HFF-Myc (cell line): ENCODE measurements at regions not wholly inside any gene's neighbourhood (a gene's known extent, or its start where the extent isn't known, plus 50 kb on each side); places are given as distances from the start of the nearest gene placed in this dataset.

Experiments
- DNase-seq: peaks from one replicate; pipeline ENCODE4 v3.0.0-alpha.2; 2011; ENCODE audit warnings: low read depth; ENCODE audit errors: extremely low read depth
- H3K4me3 ChIP-seq: replicated peaks from 2 replicates; pipeline ENCODE4 v1.5.1; 2011; ENCODE audit warnings: low read depth, mild to moderate bottlenecking, control low read depth, low read length
- CTCF ChIP-seq: IDR thresholded peaks from 2 replicates; pipeline ENCODE4 v1.5.1; 2012; ENCODE audit warnings: mild to moderate bottlenecking, low read depth, low read length, control low read depth; ENCODE audit errors: missing control alignments

GRCh38 chr14:25911831-25912230 lies 686.0 kb downstream of the NOVA1 start:
- TF ChIP-seq CTCF = no peak
- no peak for DNase-seq
- no peak overlapping the region for H3K4me3 ChIP-seq

- no peak for DNase-seq
- H3K4me3 ChIP-seq = no peak overlapping the region
- TF ChIP-seq CTCF = no peak
Observed at GRCh38 chr14:25909045-25909747, 688.6 kb downstream of the NOVA1 start.

- no peak overlapping the region for H3K4me3 ChIP-seq
- no peak for DNase-seq
- no peak for TF ChIP-seq CTCF
Observed at GRCh38 chr14:25908277-25909044, 689.4 kb downstream of the NOVA1 start.

GRCh38 chr14:25904446-25904845 lies 693.4 kb downstream of the NOVA1 start:
- no peak for TF ChIP-seq CTCF
- H3K4me3 ChIP-seq = no peak overlapping the region
- DNase-seq = no peak

GRCh38 chr14:25899197-25899596 lies 698.6 kb downstream of the NOVA1 start:
- no peak overlapping the region for H3K4me3 ChIP-seq
- TF ChIP-seq CTCF = no peak
- no peak for DNase-seq

GRCh38 chr14:25896777-25897176 lies 701.1 kb downstream of the NOVA1 start:
- no peak for DNase-seq
- TF ChIP-seq CTCF = no peak
- no peak overlapping the region for H3K4me3 ChIP-seq
